ENCODE measurements at regions not wholly inside any gene's neighbourhood (a gene's known extent, or its start where the extent isn't known, plus 50 kb on each side); places are given as distances from the start of the nearest gene placed in this dataset.
"Not testable (repeated sequence)": the region's sequence is repeated elsewhere in the genome, so short reads cannot be mapped to it uniquely, and the experiment has no call there.

GRCh38 chrX:109172091-109172602 lies 309.7 kb downstream of the GUCY2F start:
- DNase-seq (ENCODE audit: low read depth in 2 of 3, low spot score in 2 of 3) = no peak

- DNase-seq (ENCODE audit: low read depth in 2 of 3, low spot score in 2 of 3) = no peak
These were observed 326.7 kb downstream of the GUCY2F start for GRCh38 chrX:109155161-109155560.

GRCh38 chrX:109144173-109144572 lies 337.7 kb downstream of the GUCY2F start:
- DNase-seq (ENCODE audit: low read depth in 2 of 3, low spot score in 2 of 3) = not testable (repeated sequence)

GRCh38 chrX:109140463-109140862 lies 341.4 kb downstream of the GUCY2F start:
- no peak for DNase-seq (ENCODE audit: low read depth in 2 of 3, low spot score in 2 of 3)

GRCh38 chrX:109134777-109135176 lies 347.1 kb downstream of the GUCY2F start:
- no peak for DNase-seq (ENCODE audit: low read depth in 2 of 3, low spot score in 2 of 3)

GRCh38 chrX:109125304-109125703 lies 356.6 kb downstream of the GUCY2F start:
- DNase-seq (ENCODE audit: low read depth in 2 of 3, low spot score in 2 of 3) = no peak

- DNase-seq (ENCODE audit: low read depth in 2 of 3, low spot score in 2 of 3) = no peak
These were observed 353.0 kb upstream of the IRS4 start for GRCh38 chrX:109089359-109089758.

- DNase-seq (ENCODE audit: low read depth in 2 of 3, low spot score in 2 of 3) = no peak
These were observed 341.4 kb upstream of the IRS4 start for GRCh38 chrX:109077788-109078187.

GRCh38 chrX:109054181-109054581 lies 317.8 kb upstream of the IRS4 start:
- DNase-seq (ENCODE audit: low read depth in 2 of 3, low spot score in 2 of 3) = not testable (repeated sequence)

- no peak for DNase-seq (ENCODE audit: low read depth in 2 of 3, low spot score in 2 of 3)
These were observed 313.5 kb upstream of the IRS4 start for GRCh38 chrX:109049903-109050302.

GRCh38 chrX:109049416-109049815 lies 313.1 kb upstream of the IRS4 start:
- DNase-seq (ENCODE audit: low read depth in 2 of 3, low spot score in 2 of 3) = no peak

GRCh38 chrX:109040057-109040456 lies 303.7 kb upstream of the IRS4 start:
- no peak for DNase-seq (ENCODE audit: low read depth in 2 of 3, low spot score in 2 of 3)

- DNase-seq (ENCODE audit: low read depth in 2 of 3, low spot score in 2 of 3) = no peak
These were observed 300.3 kb upstream of the IRS4 start for GRCh38 chrX:109036624-109037023.

GRCh38 chrX:108993909-108994308 lies 257.5 kb upstream of the IRS4 start:
- DNase-seq (ENCODE audit: low read depth in 2 of 3, low spot score in 2 of 3) = no peak

GRCh38 chrX:108972899-108973298 lies 236.5 kb upstream of the IRS4 start:
- not testable (repeated sequence) for DNase-seq (ENCODE audit: low read depth in 2 of 3, low spot score in 2 of 3)

- no peak for DNase-seq (ENCODE audit: low read depth in 2 of 3, low spot score in 2 of 3)
These were observed 210.8 kb upstream of the IRS4 start for GRCh38 chrX:108947205-108947604.

- no peak for DNase-seq (ENCODE audit: low read depth in 2 of 3, low spot score in 2 of 3)
These were observed 210.2 kb upstream of the IRS4 start for GRCh38 chrX:108946531-108946930.

GRCh38 chrX:108945883-108946523 lies 209.6 kb upstream of the IRS4 start:
- no peak for DNase-seq (ENCODE audit: low read depth in 2 of 3, low spot score in 2 of 3)

GRCh38 chrX:108914791-108915190 lies 178.4 kb upstream of the IRS4 start:
- no peak for DNase-seq (ENCODE audit: low read depth in 2 of 3, low spot score in 2 of 3)

GRCh38 chrX:108903831-108904230 lies 167.5 kb upstream of the IRS4 start:
- not testable (repeated sequence) for DNase-seq (ENCODE audit: low read depth in 2 of 3, low spot score in 2 of 3)

- DNase-seq (ENCODE audit: low read depth in 2 of 3, low spot score in 2 of 3) = no peak
These were observed 164.0 kb upstream of the IRS4 start for GRCh38 chrX:108900333-108900732.

GRCh38 chrX:108896349-108896748 lies 160.0 kb upstream of the IRS4 start:
- DNase-seq (ENCODE audit: low read depth in 2 of 3, low spot score in 2 of 3) = not testable (repeated sequence)

GRCh38 chrX:108892501-108892900 lies 156.1 kb upstream of the IRS4 start:
- DNase-seq (ENCODE audit: low read depth in 2 of 3, low spot score in 2 of 3) = no peak
